Endothelial cell of umbilical vein (primary cell): ENCODE measurements at regions not wholly inside any gene's neighbourhood (a gene's known extent, or its start where the extent isn't known, plus 50 kb on each side); places are given as distances from the start of the nearest gene placed in this dataset.

ENCODE experiments used
- BruUV-seq: library from RNA; stranded (reverse); fragments of 400-500 nt; replicated peaks from 2 replicates; lab custom pipeline; 2021; lab: Mats Ljungman, UMichigan
- CTCF ChIA-PET: fragments of 300-600, 350-600 bp; sonication (Branson Sonifier 250); formaldehyde crosslinking; loops from one replicate; lab custom pipeline; 2021; ENCODE audit warnings: antibody characterized with exemption, inconsistent platforms; lab: Charles Lee
- POLR2A ChIA-PET: fragments of 300-600, 350-600 bp; sonication (Branson Sonifier 250); formaldehyde crosslinking; loops from one replicate; lab custom pipeline; 2021; ENCODE audit warnings: antibody characterized with exemption, inconsistent platforms; lab: Charles Lee
- DNase-seq: peaks from one replicate; pipeline ENCODE4 v3.0.0-alpha.2; 2011; ENCODE audit warnings: low read depth, low spot score
- FAIRE-seq: peaks from 2 replicates; lab custom pipeline; 2011; peaks lifted over from hg19 to GRCh38; lab: Jason Lieb, UNC
- H2AFZ ChIP-seq: 2 replicates; pipeline ENCODE4 v1.6.0; 2012; ENCODE audit warnings: low read depth, low read length, control low read depth, inconsistent platforms
- H3K27ac ChIP-seq: 2 replicates; pipeline ENCODE4 v1.5.1; 2011; ENCODE audit warnings: low read depth, mild to moderate bottlenecking, control low read depth, low read length, moderate library complexity; ENCODE audit not compliant: insufficient read depth
- H3K27me3 ChIP-seq, 2 experiments: 2 replicates each; pipeline versions ENCODE4 v1.6.0 to v1.6.1; 2011; ENCODE audit warnings: low read length in 2 of 2, mixed read lengths in 1 of 2; ENCODE audit not compliant: control insufficient read depth in 2 of 2, insufficient read depth in 2 of 2
- H3K36me3 ChIP-seq, 2 experiments: 2 replicates in 1 of 2; 3 replicates in 1 of 2; pipeline ENCODE4 v1.5.1; 2011; ENCODE audit warnings: low read length in 2 of 2, mild to moderate bottlenecking in 1 of 2, moderate library complexity in 1 of 2; ENCODE audit not compliant: control insufficient read depth in 2 of 2, insufficient read depth in 2 of 2; ENCODE audit errors: extremely low read depth in 1 of 2
- H3K4me1 ChIP-seq: 3 replicates; pipeline ENCODE4 v1.5.1; 2011; ENCODE audit warnings: mild to moderate bottlenecking, low read length; ENCODE audit not compliant: control insufficient read depth, insufficient read depth; ENCODE audit errors: extremely low read depth
- H3K4me2 ChIP-seq: 2 replicates; pipeline ENCODE4 v1.6.1; 2011; ENCODE audit warnings: low read length, control low read depth, mixed read lengths; ENCODE audit not compliant: insufficient read depth
- H3K4me3 ChIP-seq, 3 experiments: fragments of 200-600 bp in 1 of 3; sonication (generic), shearing (Covaris generic) in 1 of 3; replicated peaks in 1 of 3; 2 replicates each; pipeline ENCODE4 v1.5.1; 2011 to 2016; ENCODE audit warnings: control low read depth in 3 of 3, low read length in 3 of 3, mild to moderate bottlenecking in 2 of 3, inconsistent platforms in 1 of 3, low read depth in 1 of 3, moderate library complexity in 1 of 3; ENCODE audit not compliant: insufficient read depth in 1 of 3
- H3K79me2 ChIP-seq: 2 replicates; pipeline ENCODE4 v1.6.0; 2012; ENCODE audit warnings: low read length, inconsistent platforms; ENCODE audit not compliant: control insufficient read depth, insufficient read depth
- H3K9ac ChIP-seq: replicated peaks from 2 replicates; pipeline ENCODE3; 2011; ENCODE audit warnings: low read length, control low read depth; ENCODE audit not compliant: insufficient read depth; ENCODE audit errors: extremely low read depth
- H3K9me1 ChIP-seq: replicated peaks from 3 replicates; pipeline ENCODE4 v1.6.0; 2011; ENCODE audit warnings: mild to moderate bottlenecking, low read length; ENCODE audit not compliant: control insufficient read depth, insufficient read depth; ENCODE audit errors: extremely low read depth
- H3K9me3 ChIP-seq: replicated peaks from 2 replicates; pipeline ENCODE4 v1.5.1; 2012; ENCODE audit warnings: low read length, inconsistent platforms; ENCODE audit not compliant: control insufficient read depth, insufficient read depth
- H4K20me1 ChIP-seq: replicated peaks from 2 replicates; pipeline ENCODE3; 2011; ENCODE audit warnings: mild to moderate bottlenecking, low read length; ENCODE audit not compliant: control insufficient read depth, insufficient read depth; ENCODE audit errors: extremely low read depth
- CTCF ChIP-seq, 2 donors: IDR thresholded peaks; 1 replicate in 1 of 2; 2 replicates in 1 of 2; pipeline ENCODE4 v1.5.1; 2011; ENCODE audit warnings: low read length in 2 of 2, mild to moderate bottlenecking in 2 of 2, moderate library complexity in 2 of 2, control low read depth in 1 of 2, inconsistent platforms in 1 of 2, low read depth in 1 of 2; ENCODE audit not compliant: insufficient read depth in 1 of 2; ENCODE audit errors: extremely low read depth in 1 of 2
- EZH2 ChIP-seq: IDR thresholded peaks from 2 replicates; pipeline ENCODE4 v1.6.1; 2012; ENCODE audit warnings: borderline replicate concordance, low read depth, mild to moderate bottlenecking, moderate library complexity, low read length, inconsistent platforms; ENCODE audit not compliant: severe bottlenecking
- FOS ChIP-seq: IDR thresholded peaks from 2 replicates; pipeline ENCODE4 v1.6.1; 2011; ENCODE audit warnings: mild to moderate bottlenecking, low read length, moderate library complexity, borderline replicate concordance; ENCODE audit not compliant: insufficient read depth
- GATA2 ChIP-seq: IDR thresholded peaks from 2 replicates; pipeline ENCODE4 v1.7.0; 2011; ENCODE audit warnings: low read depth, mild to moderate bottlenecking, moderate library complexity, mixed read lengths, low read length; ENCODE audit not compliant: insufficient read length, insufficient read depth
- JUN ChIP-seq: IDR thresholded peaks from 2 replicates; pipeline ENCODE4 v1.6.1; 2011; ENCODE audit warnings: borderline replicate concordance, low read depth; ENCODE audit not compliant: insufficient read length, insufficient read depth
- MAX ChIP-seq: IDR thresholded peaks from 2 replicates; pipeline ENCODE4 v1.6.1; 2011; ENCODE audit not compliant: insufficient read depth, insufficient read length
- MYC ChIP-seq: IDR thresholded peaks from one replicate; pipeline ENCODE4 v1.6.1; 2011; ENCODE audit warnings: mild to moderate bottlenecking, low read depth, low read length
- POLR2A ChIP-seq: IDR thresholded peaks from 2 replicates; pipeline ENCODE4 v1.6.1; 2012; ENCODE audit warnings: low read depth, mild to moderate bottlenecking, control low read depth, low read length
- POLR2AphosphoS5 ChIP-seq: IDR thresholded peaks from 2 replicates; pipeline ENCODE4 v1.6.1; 2012; ENCODE audit warnings: low read depth, mild to moderate bottlenecking, control low read depth, low read length, moderate library complexity; ENCODE audit not compliant: insufficient read depth
- dilution Hi-C: fragments of 300-500 bp; cut with MboI; formaldehyde crosslinking; loops from one replicate; pipeline ENCODE4 v1.15.0; 2019; ENCODE audit warnings: low sequenced_read_pairs; ENCODE audit not compliant: extremely low pct_ligation_motif_present
- intact Hi-C: fragments of 100-400 bp; cut with micrococcal nuclease; formaldehyde crosslinking; loops from one replicate; pipeline ENCODE4 v1.10.0; 2022

- no peaks in the 10 kb centered on the region for H3K36me3 ChIP-seq
These were observed 221.7 kb upstream of the HTR1E start for GRCh38 chr6:86715676-86716075.

More at GRCh38 chr6:86715676-86716075, 221.7 kb upstream of the HTR1E start:
- no peak for TF ChIP-seq POLR2AphosphoS5
- TF ChIP-seq JUN = no peak
- no peak for TF ChIP-seq MYC
- TF ChIP-seq GATA2 = no peak
- no peak for TF ChIP-seq EZH2
- no peak for TF ChIP-seq CTCF (IDR thresholded peaks at IDR 0.05; ENCODE audit: extremely low read depth in 1 of 2, insufficient read depth in 1 of 2, low read depth in 1 of 2, low read length in 2 of 2)
- no peak for TF ChIP-seq POLR2A
- TF ChIP-seq MAX = no peak
- TF ChIP-seq FOS = no peak
- DNase-seq (no peak), FAIRE-seq (no peak)
- Histone ChIP-seq H3K9me1 (no peaks in the 10 kb centered on the region), H3K9me3 (peaks cover 2% of the 10 kb centered on the region), H3K27me3 (no peaks in the 10 kb centered on the region), H2AFZ (no peak overlapping the region), H4K20me1 (no peaks in the 10 kb centered on the region), H3K79me2 (no peaks in the 10 kb centered on the region), H3K4me2 (no peak overlapping the region), H3K4me3 (no peak overlapping the region), H3K27ac (no peak overlapping the region), H3K4me1 (no peaks in the 10 kb centered on the region), H3K9ac (no peak overlapping the region)
- dilution Hi-C loops (no loop called here), intact Hi-C loops (no loop called here)
- ChIA-PET POLR2A (no interaction called here), CTCF (no interaction called here)
- no TSS peak for BruUV-seq
